Glutamatergic neuron (in vitro differentiated cells): ENCODE measurements at regions not wholly inside any gene's neighbourhood (a gene's known extent, or its start where the extent isn't known, plus 50 kb on each side); places are given as distances from the start of the nearest gene placed in this dataset.

Experiments
- DNase-seq: peaks from one replicate; pipeline ENCODE4 v3.0.0; 2022
- H3K27ac Mint-ChIP-seq: one replicate; pipeline ENCODE4 v1.8.0; 2020; ENCODE audit warnings: mild to moderate bottlenecking, mixed read lengths, inconsistent platforms; ENCODE audit not compliant: unreplicated experiment
- H3K27me3 Mint-ChIP-seq: one replicate; pipeline ENCODE4 v1.8.0; 2020; ENCODE audit warnings: mild to moderate bottlenecking, moderate library complexity, mixed read lengths, inconsistent platforms; ENCODE audit not compliant: unreplicated experiment
- H3K36me3 Mint-ChIP-seq: one replicate; pipeline ENCODE4 v1.8.0; 2020; ENCODE audit warnings: mild to moderate bottlenecking, mixed read lengths, inconsistent platforms; ENCODE audit not compliant: unreplicated experiment
- H3K4me1 Mint-ChIP-seq: one replicate; pipeline ENCODE4 v1.8.0; 2020; ENCODE audit warnings: mild to moderate bottlenecking, low read depth, mixed read lengths, inconsistent platforms; ENCODE audit not compliant: unreplicated experiment
- H3K4me3 Mint-ChIP-seq: one replicate; pipeline ENCODE4 v1.8.0; 2020; ENCODE audit warnings: mild to moderate bottlenecking, mixed read lengths, inconsistent platforms; ENCODE audit not compliant: unreplicated experiment
- H3K9me3 Mint-ChIP-seq: one replicate; pipeline ENCODE4 v1.8.0; 2020; ENCODE audit warnings: mild to moderate bottlenecking, moderate library complexity, mixed read lengths, inconsistent platforms; ENCODE audit not compliant: unreplicated experiment
- TF ChIP-seq, protein P1 (sequence below): fragments of 200-600 bp; sonication (generic); IDR thresholded peaks from one replicate; pipeline ENCODE4 v1.5.0; 2021; ENCODE audit not compliant: partially characterized antibody, unreplicated experiment

DNA sequence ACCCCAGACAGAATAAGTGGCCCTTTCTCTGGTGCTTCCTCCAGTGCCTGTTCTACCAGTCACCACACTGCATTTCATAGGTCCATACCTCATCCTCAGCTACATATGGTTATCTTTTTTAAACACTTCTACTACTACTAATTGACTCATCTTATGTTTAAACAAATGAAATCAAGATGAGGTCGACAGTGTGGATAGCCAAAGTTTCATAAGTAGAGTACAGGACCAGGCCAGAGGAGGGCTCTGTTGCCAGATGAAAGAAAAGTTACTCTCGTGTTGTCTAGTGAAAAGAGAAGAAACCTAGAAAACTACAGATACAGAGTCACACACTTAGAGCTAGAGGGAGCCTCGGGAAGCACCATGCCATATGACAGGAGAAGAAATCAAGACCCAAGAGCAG lies 296.1 kb downstream of the VPS13C start:
- Mint-ChIP-seq H3K4me3 (no peak overlapping the region), H3K4me1 (no peaks in the 10 kb centered on the region), H3K27ac (no peak overlapping the region), H3K9me3 (peaks cover 1% of the 10 kb centered on the region), H3K27me3 (no peaks in the 10 kb centered on the region), H3K36me3 (peaks cover 5% of the 10 kb centered on the region)
- DNase-seq: no peak
- TF ChIP-seq, protein P1, sequence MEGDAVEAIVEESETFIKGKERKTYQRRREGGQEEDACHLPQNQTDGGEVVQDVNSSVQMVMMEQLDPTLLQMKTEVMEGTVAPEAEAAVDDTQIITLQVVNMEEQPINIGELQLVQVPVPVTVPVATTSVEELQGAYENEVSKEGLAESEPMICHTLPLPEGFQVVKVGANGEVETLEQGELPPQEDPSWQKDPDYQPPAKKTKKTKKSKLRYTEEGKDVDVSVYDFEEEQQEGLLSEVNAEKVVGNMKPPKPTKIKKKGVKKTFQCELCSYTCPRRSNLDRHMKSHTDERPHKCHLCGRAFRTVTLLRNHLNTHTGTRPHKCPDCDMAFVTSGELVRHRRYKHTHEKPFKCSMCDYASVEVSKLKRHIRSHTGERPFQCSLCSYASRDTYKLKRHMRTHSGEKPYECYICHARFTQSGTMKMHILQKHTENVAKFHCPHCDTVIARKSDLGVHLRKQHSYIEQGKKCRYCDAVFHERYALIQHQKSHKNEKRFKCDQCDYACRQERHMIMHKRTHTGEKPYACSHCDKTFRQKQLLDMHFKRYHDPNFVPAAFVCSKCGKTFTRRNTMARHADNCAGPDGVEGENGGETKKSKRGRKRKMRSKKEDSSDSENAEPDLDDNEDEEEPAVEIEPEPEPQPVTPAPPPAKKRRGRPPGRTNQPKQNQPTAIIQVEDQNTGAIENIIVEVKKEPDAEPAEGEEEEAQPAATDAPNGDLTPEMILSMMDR: no peak

DNA sequence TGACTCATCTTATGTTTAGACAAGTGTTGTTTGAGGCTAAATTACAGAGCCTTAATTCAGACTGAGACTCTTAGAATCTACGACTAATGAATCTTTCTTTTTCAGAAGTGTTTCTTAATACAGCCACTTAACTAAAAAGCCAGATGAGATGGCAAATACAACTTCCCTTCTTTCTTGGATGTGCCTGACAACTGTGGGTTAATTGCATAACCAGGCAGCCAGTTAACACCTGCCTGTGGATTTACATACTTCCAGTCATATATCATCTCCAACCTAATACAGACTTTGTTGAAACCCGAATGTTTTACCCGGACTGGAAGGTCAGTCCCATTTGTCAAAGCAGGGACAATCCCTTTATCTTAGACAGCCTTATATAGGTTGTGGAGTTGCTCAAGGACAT lies 297.6 kb downstream of the VPS13C start:
- Mint-ChIP-seq H3K27me3 (no peaks in the 10 kb centered on the region), H3K36me3 (peaks cover 9% of the 10 kb centered on the region), H3K27ac (no peak overlapping the region), H3K9me3 (peaks cover 3% of the 10 kb centered on the region), H3K4me3 (no peak overlapping the region), H3K4me1 (no peaks in the 10 kb centered on the region)
- DNase-seq: no peak
- TF ChIP-seq, protein P1: no peak

DNA sequence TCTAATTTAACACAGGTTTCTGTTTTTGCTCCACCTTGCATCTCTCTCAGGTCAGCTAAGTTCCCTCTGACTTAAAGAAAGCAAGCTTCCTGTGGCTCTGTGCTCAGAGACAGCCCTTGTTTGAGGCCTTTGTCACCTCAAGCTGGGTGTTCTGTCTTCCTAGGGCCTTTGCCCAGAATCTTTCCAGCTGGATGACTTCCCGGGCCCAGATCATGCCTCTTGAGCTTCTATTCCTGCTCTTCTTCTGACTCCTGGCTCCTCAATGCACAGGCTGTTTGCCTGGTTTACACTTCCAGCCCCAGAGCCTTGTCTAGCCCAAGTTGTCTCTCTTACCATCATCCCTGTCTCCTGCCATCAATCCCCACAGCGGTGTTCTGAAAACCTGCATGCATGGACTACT lies 300.6 kb downstream of the VPS13C start:
- DNase-seq: no peak
- peaks cover 9% of the 10 kb centered on the region for H3K36me3 Mint-ChIP-seq
- TF ChIP-seq, protein P1: no peak
- H3K4me3 Mint-ChIP-seq: no peak overlapping the region
- no peak overlapping the region for H3K27ac Mint-ChIP-seq
- H3K27me3 Mint-ChIP-seq: no peaks in the 10 kb centered on the region
- no peaks in the 10 kb centered on the region for H3K4me1 Mint-ChIP-seq
- peaks cover 5% of the 10 kb centered on the region for H3K9me3 Mint-ChIP-seq

DNA sequence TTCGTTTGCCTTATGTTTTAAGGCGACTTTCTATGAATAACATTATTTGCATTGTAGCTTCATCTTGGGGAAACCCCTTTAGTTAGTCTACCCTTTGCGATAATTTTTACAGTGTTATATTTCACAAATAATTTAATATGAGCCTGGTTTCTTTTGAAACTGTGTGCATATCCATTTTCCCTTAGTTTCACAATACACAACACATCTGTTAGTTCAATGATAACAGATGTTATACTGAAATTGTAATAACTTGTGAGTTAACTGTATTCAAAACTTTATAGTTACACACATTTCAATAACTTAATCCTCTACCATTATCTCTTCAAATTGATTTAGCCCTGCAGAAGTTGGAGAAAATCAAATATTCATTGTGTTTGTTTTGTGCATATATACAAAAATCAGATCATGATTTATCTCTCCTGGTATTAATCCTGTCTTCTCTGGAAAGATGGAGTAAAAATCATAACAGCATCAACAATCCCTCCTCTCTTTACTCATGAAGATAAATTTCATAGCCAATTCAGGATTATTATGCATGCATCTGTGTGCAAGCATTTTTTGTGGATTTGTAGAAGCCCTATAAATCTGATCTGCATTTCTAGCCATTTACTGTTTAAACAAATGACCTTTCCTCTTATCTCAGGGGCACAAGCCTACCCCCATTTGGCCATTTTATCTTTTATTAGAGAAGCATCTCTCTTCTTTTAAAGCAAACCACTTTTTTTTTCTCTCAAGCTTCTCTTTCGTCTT lies 304.0 kb downstream of the VPS13C start:
- no peak for DNase-seq
- Mint-ChIP-seq H3K27me3 (no peaks in the 10 kb centered on the region), H3K36me3 (peaks cover 9% of the 10 kb centered on the region), H3K9me3 (peaks cover 5% of the 10 kb centered on the region), H3K4me3 (no peak overlapping the region), H3K27ac (no peak overlapping the region), H3K4me1 (no peaks in the 10 kb centered on the region)
- TF ChIP-seq, protein P1: no peak

DNA sequence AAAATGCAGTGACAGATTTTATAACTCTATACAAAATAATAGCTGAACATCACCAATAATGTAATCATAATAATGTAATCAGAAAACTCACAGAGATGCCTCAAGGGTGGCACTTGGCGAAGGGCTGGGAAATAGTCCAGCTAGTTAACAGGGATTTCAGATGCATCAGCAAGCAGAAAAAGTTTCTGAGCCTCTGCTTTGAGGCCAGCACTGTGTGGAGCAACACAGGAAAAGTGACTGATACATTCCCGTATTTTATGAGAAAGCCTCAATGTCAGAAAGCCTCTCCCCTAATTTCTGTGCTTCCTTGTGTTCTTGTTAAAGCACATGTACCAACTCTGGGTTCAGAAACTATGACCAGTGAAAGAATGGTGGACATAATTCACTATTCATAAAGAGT lies 304.8 kb downstream of the VPS13C start:
- Mint-ChIP-seq H3K36me3 (peaks cover 9% of the 10 kb centered on the region), H3K4me3 (no peak overlapping the region), H3K9me3 (peaks cover 5% of the 10 kb centered on the region), H3K4me1 (no peaks in the 10 kb centered on the region), H3K27ac (no peak overlapping the region), H3K27me3 (no peaks in the 10 kb centered on the region)
- TF ChIP-seq, protein P1: no peak
- DNase-seq: no peak
